Activated naive CD4-positive, alpha-beta T cell treated with anti-CD3 and anti-CD28 coated beads, Interleukin-2, amount 10 ng/mL, durations not matched to agents 7 days and 5 days (primary cell): ENCODE measurements at regions not wholly inside any gene's neighbourhood (a gene's known extent, or its start where the extent isn't known, plus 50 kb on each side); places are given as distances from the start of the nearest gene placed in this dataset.
"Not testable (repeated sequence)": the region's sequence is repeated elsewhere in the genome, so short reads cannot be mapped to it uniquely, and the experiment has no call there.

Source experiments
- CTCF ChIA-PET: fragments of 350-600 bp; sonication (Branson Sonifier 250); formaldehyde crosslinking; loops from one replicate; lab custom pipeline; 2021; ENCODE audit warnings: antibody characterized with exemption; lab: Charles Lee
- DNase-seq: peaks from one replicate; pipeline ENCODE4 v3.0.0-alpha.2; 2020
- H3K27ac Mint-ChIP-seq: one replicate; pipeline ENCODE4 v1.8.0; 2021; ENCODE audit warnings: mild to moderate bottlenecking, moderate library complexity, mixed read lengths
- H3K27me3 Mint-ChIP-seq: one replicate; pipeline ENCODE4 v1.8.0; 2021; ENCODE audit warnings: mild to moderate bottlenecking, mixed read lengths
- H3K36me3 Mint-ChIP-seq: one replicate; pipeline ENCODE4 v1.8.0; 2021; ENCODE audit warnings: mixed read lengths
- H3K4me1 Mint-ChIP-seq: one replicate; pipeline ENCODE4 v1.8.0; 2021; ENCODE audit warnings: mixed read lengths
- H3K4me3 Mint-ChIP-seq: one replicate; pipeline ENCODE4 v1.8.0; 2021; ENCODE audit warnings: mild to moderate bottlenecking, moderate library complexity, mixed read lengths
- H3K9me3 Mint-ChIP-seq: one replicate; pipeline ENCODE4 v1.8.0; 2021; ENCODE audit warnings: mixed read lengths

DNA sequence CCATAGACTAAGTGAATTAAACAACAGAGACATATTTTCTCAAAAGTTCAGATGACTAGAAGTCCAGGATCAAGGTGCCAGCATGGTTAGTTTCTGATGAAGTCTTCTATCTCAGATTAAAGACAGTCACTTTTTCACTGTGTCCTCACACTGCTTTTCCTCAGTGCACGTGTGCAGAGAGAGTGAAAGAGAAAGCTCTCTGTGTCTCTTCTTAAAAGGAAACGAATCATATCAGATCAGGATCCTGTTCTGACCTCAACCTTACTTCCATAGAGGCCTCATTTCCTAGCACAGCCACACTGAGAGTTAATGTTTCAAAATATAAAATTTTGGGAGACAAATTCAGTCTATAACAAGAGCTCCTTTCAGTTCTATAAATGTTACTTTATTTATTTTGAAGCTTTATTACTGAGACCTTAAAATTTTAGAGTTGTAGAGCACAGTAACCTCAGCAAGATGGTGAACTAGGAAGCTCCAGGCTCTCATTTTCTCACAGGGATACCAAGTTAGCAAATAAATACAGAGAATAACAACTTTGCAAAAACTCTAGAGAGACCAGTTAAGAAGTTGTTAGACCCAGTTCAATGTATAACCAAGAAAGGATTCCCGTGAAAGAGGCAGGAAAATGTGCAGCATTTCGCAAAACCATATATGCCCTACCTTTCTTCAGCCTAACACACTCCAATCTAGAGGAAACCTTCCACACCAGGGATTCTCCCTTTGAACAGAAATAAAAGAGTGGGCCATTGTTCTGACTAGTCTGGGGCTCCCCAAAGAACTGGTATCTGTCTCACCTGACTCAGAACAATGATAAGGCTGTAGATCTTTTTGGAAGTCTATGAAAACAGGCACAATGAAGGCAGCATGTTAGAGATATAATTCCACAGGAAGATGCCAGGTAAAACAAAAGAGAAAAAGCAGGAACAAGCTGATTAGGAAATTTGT lies 372.2 kb downstream of the MRPL39 start:
- H3K27me3 Mint-ChIP-seq: no peaks in the 10 kb centered on the region
- no peak overlapping the region for H3K27ac Mint-ChIP-seq
- no peak for DNase-seq
- peaks cover 2% of the 10 kb centered on the region for H3K9me3 Mint-ChIP-seq
- CTCF ChIA-PET: no interaction called here
- H3K4me1 Mint-ChIP-seq: no peaks in the 10 kb centered on the region
- H3K4me3 Mint-ChIP-seq: no peak overlapping the region
- no peaks in the 10 kb centered on the region for H3K36me3 Mint-ChIP-seq

DNA sequence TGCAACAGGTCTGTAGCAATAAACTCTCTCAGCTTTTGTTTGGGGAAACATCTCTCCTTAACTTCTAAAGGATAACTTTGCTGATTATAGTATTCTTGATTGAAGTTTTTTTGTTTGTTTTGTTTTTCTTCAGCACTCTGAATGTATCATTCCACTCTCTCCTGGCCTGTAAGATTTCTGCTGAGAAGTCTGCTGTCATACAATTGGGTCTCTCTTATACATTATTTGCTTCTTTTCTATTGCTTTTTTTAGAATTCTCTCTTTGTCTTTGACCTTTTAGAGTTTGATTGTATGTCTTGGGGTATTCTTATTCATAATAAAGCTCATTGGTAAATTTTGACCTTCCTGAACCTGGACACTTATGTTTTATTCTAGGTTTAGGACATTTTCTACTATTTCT lies 386.3 kb downstream of the MRPL39 start:
- H3K36me3 Mint-ChIP-seq: no peaks in the 10 kb centered on the region
- no peaks in the 10 kb centered on the region for H3K4me1 Mint-ChIP-seq
- no peaks in the 10 kb centered on the region for H3K27me3 Mint-ChIP-seq
- no peak for DNase-seq
- CTCF ChIA-PET: interaction anchor here (0.7 kb wide), 1 partner anchor 26 kb away, joined by 4 read pairs; no protein-coding TSS in a partner anchor
- H3K9me3 Mint-ChIP-seq: no peaks in the 10 kb centered on the region
- no peak overlapping the region for H3K27ac Mint-ChIP-seq
- H3K4me3 Mint-ChIP-seq: no peak overlapping the region

DNA sequence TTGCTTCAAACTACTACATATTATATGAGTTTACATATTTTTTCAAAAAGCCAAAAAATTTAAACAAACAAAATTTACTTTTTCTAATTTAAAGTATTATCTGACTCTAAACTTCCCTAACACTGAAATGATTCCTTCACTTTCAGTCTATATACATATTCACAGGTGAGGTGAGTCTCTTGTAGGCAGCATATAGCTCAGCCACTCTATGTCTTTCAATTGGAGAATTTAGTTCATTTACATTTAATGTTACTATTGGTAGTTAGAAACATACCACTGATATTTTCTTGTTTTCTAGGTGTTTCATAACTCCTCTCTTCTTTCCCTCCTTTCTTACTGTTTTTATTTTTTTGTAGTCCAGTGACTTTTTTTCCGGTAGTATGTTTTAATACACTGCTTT lies 387.1 kb downstream of the MRPL39 start:
- no peak for DNase-seq
- H3K9me3 Mint-ChIP-seq: no peaks in the 10 kb centered on the region
- H3K4me3 Mint-ChIP-seq: no peak overlapping the region
- H3K27ac Mint-ChIP-seq: no peak overlapping the region
- no peaks in the 10 kb centered on the region for H3K4me1 Mint-ChIP-seq
- no peaks in the 10 kb centered on the region for H3K27me3 Mint-ChIP-seq
- H3K36me3 Mint-ChIP-seq: no peaks in the 10 kb centered on the region
- CTCF ChIA-PET: no interaction called here

DNA sequence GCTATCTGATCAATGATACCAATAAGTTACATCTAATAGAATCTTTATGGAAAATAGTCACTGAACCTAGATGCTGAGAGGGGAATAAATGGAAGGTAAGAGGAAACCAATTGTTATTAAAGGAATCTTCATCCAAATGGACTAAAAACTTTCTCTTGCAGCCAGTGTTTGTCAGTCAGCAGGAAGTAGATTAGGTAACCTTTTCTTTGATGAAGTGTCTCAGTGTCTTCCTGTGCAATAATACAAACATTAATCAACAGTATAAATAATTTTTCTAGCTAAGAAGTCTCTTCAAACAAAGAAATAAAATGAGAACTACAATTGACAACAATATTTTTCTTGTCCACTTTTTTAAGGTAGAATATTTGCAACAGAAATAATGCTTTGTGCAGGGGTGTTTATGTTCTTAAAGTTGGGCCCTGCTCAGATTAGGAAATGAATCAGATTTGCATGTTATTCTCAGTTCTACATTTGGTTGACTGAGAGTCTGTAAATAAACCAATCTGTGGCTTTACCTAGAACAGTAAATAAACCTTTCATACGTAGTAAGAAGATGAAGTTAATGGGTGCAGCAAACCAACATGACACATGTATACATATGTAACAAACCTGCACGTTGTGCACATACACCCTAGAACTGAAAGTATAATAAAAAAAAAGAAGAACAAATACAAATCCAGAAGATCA lies 391.4 kb downstream of the MRPL39 start:
- Mint-ChIP-seq H3K36me3 (no peaks in the 10 kb centered on the region), H3K9me3 (no peaks in the 10 kb centered on the region), H3K27ac (no peak overlapping the region), H3K27me3 (no peaks in the 10 kb centered on the region), H3K4me1 (no peaks in the 10 kb centered on the region), H3K4me3 (no peak overlapping the region)
- DNase-seq: no peak
- CTCF ChIA-PET: no interaction called here

DNA sequence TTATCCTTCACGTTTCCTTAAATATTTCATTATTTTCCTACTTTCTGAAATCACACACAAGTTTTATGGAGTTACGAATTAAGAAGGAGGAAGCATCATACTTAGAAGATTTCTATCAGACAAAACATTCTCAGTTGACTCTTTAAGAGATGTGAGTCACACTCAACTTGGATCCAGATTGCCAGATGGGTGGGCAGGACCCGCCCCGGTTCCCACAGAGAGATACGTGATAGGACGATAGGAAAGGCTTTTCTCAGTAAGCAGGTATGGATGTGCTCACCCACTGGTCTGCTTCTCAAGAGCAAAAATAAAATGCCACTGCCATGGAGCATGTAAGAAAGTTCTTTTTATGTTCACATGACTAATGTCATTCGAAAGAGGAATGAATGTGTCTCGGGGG lies 392.6 kb downstream of the MRPL39 start:
- Mint-ChIP-seq H3K4me1 (no peaks in the 10 kb centered on the region), H3K4me3 (no peak overlapping the region), H3K27me3 (no peaks in the 10 kb centered on the region), H3K36me3 (no peaks in the 10 kb centered on the region), H3K27ac (no peak overlapping the region), H3K9me3 (no peaks in the 10 kb centered on the region)
- DNase-seq: no peak
- CTCF ChIA-PET: no interaction called here

DNA sequence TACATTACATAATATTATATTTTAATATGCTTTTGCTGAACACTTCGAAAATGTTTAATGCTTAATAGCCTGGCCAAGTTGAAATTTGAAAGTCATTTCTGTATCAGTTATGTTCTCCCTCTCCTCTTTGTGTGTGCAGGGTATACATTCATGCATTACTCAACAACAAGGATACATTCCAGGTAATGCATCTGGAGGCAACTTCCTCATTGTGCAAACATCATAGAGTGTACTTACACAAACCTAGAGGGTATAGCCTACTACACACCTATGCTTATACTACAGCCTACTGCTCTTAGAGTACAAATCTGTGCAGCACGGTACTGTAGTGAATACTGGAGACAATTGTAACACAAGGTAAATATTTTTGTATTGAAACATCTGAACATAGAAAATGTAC lies 407.3 kb downstream of the MRPL39 start:
- Mint-ChIP-seq H3K4me1 (no peaks in the 10 kb centered on the region), H3K27me3 (no peaks in the 10 kb centered on the region), H3K27ac (no peak overlapping the region), H3K36me3 (no peaks in the 10 kb centered on the region), H3K9me3 (peaks cover 3% of the 10 kb centered on the region), H3K4me3 (no peak overlapping the region)
- CTCF ChIA-PET: no interaction called here
- DNase-seq: no peak

DNA sequence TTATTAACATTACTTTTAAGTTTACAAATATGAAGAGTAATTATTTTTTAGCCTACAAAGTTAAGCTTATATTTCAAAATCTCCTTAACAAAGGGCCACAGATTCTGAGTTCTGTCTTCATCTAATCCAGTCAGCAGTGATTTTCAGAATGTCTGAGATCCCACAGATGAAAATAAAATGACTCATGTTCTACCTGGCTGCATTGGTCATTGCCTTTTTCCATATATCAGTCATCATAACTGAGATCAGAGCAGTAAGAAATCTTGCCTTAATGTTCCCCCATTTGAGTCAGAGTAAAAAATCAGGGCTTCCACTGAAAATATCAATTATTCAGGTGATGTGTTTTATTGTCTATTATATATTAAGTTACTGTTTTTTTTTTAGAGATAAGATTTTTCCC lies 416.1 kb downstream of the MRPL39 start:
- CTCF ChIA-PET: no interaction called here

DNA sequence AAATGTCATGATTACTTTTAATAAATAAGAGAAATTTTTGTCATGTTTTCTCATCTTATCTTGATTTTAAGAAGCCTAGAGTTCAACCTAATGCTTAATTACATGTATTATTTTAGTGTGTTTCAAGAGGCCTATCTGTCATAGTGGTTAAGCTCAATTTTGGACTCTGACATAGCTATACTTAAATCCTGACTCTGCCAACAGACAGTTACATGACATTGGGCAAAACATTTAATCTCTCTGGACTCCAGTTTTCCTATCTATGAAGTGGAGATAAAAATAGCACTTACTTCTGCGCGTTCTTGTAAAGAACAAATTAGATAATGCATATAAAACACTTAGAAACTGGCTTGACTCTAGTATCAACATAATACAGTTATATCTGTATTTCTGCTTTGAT lies 417.8 kb downstream of the MRPL39 start:
- H3K4me1 Mint-ChIP-seq: no peaks in the 10 kb centered on the region
- no peaks in the 10 kb centered on the region for H3K27me3 Mint-ChIP-seq
- H3K27ac Mint-ChIP-seq: no peak overlapping the region
- CTCF ChIA-PET: no interaction called here
- no peaks in the 10 kb centered on the region for H3K36me3 Mint-ChIP-seq
- H3K4me3 Mint-ChIP-seq: no peak overlapping the region
- no peaks in the 10 kb centered on the region for H3K9me3 Mint-ChIP-seq
- DNase-seq: no peak

More for the DNA sequence above, 416.1 kb downstream of the MRPL39 start:
- no peak overlapping the region for H3K4me3 Mint-ChIP-seq
- H3K36me3 Mint-ChIP-seq: no peaks in the 10 kb centered on the region
- no peaks in the 10 kb centered on the region for H3K9me3 Mint-ChIP-seq
- H3K27ac Mint-ChIP-seq: no peak overlapping the region
- H3K4me1 Mint-ChIP-seq: no peaks in the 10 kb centered on the region
- DNase-seq: no peak
- H3K27me3 Mint-ChIP-seq: no peaks in the 10 kb centered on the region

DNA sequence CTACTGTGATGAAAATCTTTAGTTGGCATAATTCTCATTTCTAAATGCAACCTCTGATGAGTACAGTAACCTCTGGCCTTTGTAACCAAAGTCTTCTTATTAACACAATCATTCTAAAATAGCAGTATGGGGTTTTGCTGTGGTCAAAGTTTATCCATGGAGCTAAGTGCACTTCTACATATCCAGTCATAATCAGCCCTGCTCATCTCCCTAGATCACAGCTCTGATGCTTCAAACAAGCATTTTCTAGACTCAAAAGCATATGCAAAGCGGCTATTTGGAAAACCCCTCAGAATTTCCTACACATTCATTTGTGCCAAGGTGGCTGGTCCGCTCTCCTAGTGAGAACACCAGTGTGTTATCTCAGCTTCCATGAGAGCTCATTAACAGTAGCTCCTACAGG lies 418.6 kb downstream of the MRPL39 start:
- H3K4me1 Mint-ChIP-seq: no peaks in the 10 kb centered on the region
- no peaks in the 10 kb centered on the region for H3K27me3 Mint-ChIP-seq
- no peak for DNase-seq
- CTCF ChIA-PET: no interaction called here
- no peak overlapping the region for H3K4me3 Mint-ChIP-seq
- no peaks in the 10 kb centered on the region for H3K36me3 Mint-ChIP-seq
- H3K9me3 Mint-ChIP-seq: no peaks in the 10 kb centered on the region
- H3K27ac Mint-ChIP-seq: no peak overlapping the region

DNA sequence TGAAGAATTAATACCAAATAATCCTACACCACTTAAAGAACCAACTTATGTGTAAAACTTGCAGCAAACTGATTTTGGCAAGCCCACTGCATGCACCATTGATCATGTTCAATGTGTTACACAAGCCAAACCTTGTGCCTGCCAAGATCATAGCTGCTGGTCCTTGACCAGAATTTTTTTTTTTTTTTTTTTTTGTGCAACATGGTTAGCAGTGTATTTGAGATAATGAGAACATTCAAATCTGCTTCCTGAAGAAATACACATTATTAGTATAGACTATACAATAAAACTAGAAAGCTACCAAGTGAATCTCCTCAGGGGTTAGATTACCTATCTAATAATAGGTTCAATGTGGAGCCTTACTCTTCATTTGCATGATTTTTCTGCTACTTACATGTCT lies 421.0 kb downstream of the MRPL39 start:
- no peaks in the 10 kb centered on the region for H3K9me3 Mint-ChIP-seq
- H3K27me3 Mint-ChIP-seq: no peaks in the 10 kb centered on the region
- CTCF ChIA-PET: no interaction called here
- H3K36me3 Mint-ChIP-seq: no peaks in the 10 kb centered on the region
- H3K4me1 Mint-ChIP-seq: no peaks in the 10 kb centered on the region
- H3K4me3 Mint-ChIP-seq: no peak overlapping the region
- DNase-seq: no peak
- no peak overlapping the region for H3K27ac Mint-ChIP-seq

DNA sequence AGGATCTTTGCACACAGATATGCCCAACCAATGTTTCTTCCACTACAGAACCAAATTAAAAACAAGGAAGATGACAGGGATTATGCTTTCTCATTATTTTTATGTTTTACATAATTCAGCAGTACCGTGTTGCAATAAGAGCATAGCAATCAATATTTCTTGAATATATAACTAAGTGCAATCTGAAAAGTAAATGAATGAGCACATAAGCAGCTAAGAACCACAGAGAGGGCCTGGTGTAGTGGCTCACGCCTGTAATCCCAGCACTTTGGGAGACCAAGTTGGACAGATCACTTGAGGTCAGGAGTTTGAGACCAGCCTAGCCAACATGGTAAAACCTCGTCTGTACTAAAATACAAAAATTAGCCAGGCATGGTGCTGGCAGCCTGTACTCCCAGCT lies 423.7 kb downstream of the MRPL39 start:
- Mint-ChIP-seq H3K27ac (no peak overlapping the region), H3K27me3 (no peaks in the 10 kb centered on the region), H3K4me3 (no peak overlapping the region), H3K4me1 (no peaks in the 10 kb centered on the region), H3K9me3 (no peaks in the 10 kb centered on the region), H3K36me3 (no peaks in the 10 kb centered on the region)
- no peak for DNase-seq
- CTCF ChIA-PET: no interaction called here

DNA sequence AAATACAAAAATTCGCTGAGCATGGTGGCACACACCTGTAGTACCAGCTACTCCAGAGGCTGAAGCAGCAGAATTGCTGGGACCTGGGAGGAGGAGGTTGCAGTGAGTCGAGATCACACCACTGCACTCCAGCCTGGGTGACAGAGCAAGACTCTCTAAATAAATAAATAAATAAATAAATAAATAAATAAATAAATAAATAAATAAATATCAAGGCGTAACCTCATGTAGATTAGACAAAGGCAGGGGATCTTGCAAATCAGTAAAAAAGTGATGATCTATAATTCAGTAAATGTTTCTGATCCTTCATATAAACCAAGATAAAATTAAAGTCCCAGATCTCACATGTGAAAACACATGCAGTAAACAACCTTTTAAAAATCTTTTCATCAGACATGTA lies 425.6 kb downstream of the MRPL39 start:
- H3K36me3 Mint-ChIP-seq, H3K9me3 Mint-ChIP-seq, CTCF ChIA-PET: not testable (repeated sequence)

DNA sequence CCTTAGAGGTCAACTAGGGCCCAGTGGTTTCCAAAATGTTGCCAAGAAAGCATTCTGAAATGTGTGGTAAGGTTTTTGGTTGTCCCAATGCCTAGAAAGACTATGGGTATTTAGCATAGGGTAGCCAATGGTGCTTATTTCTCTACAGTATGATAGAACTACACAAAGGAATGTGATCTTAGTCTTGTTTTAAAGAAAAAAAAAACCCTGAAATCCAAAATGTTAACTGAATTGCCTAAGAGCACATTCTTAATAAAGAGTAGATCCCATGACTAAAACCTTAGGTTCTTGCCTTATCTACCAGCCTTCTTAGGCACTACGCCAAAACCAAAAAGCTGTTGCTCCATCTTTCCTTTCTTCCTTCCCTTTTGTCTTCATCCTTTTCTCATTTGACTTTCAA lies 428.2 kb downstream of the MRPL39 start:
- no peak overlapping the region for H3K27ac Mint-ChIP-seq
- H3K36me3 Mint-ChIP-seq: no peaks in the 10 kb centered on the region
- CTCF ChIA-PET: no interaction called here
- H3K4me3 Mint-ChIP-seq: no peak overlapping the region
- no peaks in the 10 kb centered on the region for H3K27me3 Mint-ChIP-seq
- H3K9me3 Mint-ChIP-seq: no peaks in the 10 kb centered on the region
- H3K4me1 Mint-ChIP-seq: no peaks in the 10 kb centered on the region
- no peak for DNase-seq

More for the DNA sequence above, 425.6 kb downstream of the MRPL39 start:
- not testable (repeated sequence) for H3K27me3 Mint-ChIP-seq, H3K27ac Mint-ChIP-seq, H3K4me3 Mint-ChIP-seq, H3K4me1 Mint-ChIP-seq, DNase-seq

DNA sequence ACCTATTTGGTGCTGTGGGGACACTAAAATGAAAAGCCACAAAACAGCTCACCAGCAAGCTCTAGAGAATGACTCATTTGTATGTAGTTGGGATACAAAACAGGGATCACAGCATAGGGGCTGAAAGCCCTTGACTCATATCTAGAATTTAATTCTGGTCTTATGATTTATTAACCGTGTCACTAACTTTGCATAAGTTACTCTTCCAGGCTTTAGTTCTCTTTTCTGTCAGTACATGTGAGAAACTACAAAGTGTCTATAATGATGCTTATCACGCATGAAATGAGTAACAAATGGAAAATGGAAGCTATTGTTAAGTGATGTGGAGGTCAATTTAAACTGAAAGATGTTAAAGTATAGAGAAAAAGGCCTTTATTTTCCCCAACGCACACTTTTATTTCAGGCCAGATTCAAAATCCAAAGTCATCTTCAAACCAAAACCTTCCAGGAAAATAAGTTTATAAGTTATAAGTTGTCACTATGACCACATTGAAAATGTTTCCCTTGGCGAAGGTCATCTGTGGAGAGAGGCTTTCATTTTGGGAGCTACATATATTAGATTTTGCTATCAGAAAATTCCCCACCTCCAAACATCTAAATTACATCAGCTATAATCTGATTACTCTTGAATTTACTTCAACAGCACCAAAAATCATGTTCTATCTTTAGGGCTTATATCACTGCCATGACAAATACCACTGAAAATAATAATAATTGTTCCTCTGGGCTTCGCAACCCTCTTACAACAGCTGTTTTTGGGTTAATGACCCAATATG lies 430.5 kb downstream of the MRPL39 start:
- no peak overlapping the region for H3K4me3 Mint-ChIP-seq
- H3K9me3 Mint-ChIP-seq: no peaks in the 10 kb centered on the region
- no peaks in the 10 kb centered on the region for H3K27me3 Mint-ChIP-seq
- H3K4me1 Mint-ChIP-seq: no peaks in the 10 kb centered on the region
- no peak for DNase-seq
- CTCF ChIA-PET: no interaction called here
- H3K36me3 Mint-ChIP-seq: no peaks in the 10 kb centered on the region
- H3K27ac Mint-ChIP-seq: no peak overlapping the region
